Thyroid gland (tissue), 4 donors: ENCODE measurements at regions not wholly inside any gene's neighbourhood (a gene's known extent, or its start where the extent isn't known, plus 50 kb on each side); places are given as distances from the start of the nearest gene placed in this dataset.
"Not testable (repeated sequence)": the region's sequence is repeated elsewhere in the genome, so short reads cannot be mapped to it uniquely, and the experiment has no call there.

Experiments
- DNase-seq, 2 donors: peaks; one replicate each; pipeline ENCODE4 v3.0.0-alpha.2; 2019
- H3K27ac ChIP-seq, 3 donors: fragments of 200-600 bp; sonication (generic); 1 replicate in 2 of 3; 2 replicates in 1 of 3; pipeline ENCODE4 v1.5.1; 2016 to 2019; ENCODE audit warnings: mild to moderate bottlenecking in 1 of 3, moderate library complexity in 1 of 3
- H3K27me3 ChIP-seq: fragments of 200-600 bp; sonication (generic); one replicate; pipeline ENCODE4 v1.5.1; 2019
- H3K36me3 ChIP-seq, 2 donors: fragments of 200-600 bp; sonication (generic); one replicate each; pipeline ENCODE4 v1.5.1; 2016 to 2019
- H3K4me1 ChIP-seq, 2 donors: fragments of 200-600 bp; sonication (generic); one replicate each; pipeline ENCODE4 v1.5.1; 2017 to 2019
- H3K4me3 ChIP-seq, 3 donors: fragments of 200-600 bp; sonication (generic); replicated peaks in 1 of 3; 1 replicate in 2 of 3; 2 replicates in 1 of 3; pipeline ENCODE4 v1.5.1; 2016; ENCODE audit warnings: mild to moderate bottlenecking in 1 of 3
- H3K9me3 ChIP-seq: fragments of 200-600 bp; sonication (generic); one replicate; pipeline ENCODE4 v1.5.1; 2017
- CTCF ChIP-seq, 6 experiments: fragments of 200-600 bp in 3 of 6; fragments of 450-650 bp in 3 of 6; sonication (generic) in 3 of 6; IDR thresholded peaks; one replicate each; pipeline ENCODE4 v1.5.1; 2016 to 2019; ENCODE audit warnings: antibody characterized with exemption in 6 of 6, mild to moderate bottlenecking in 2 of 6, inconsistent platforms in 1 of 6, moderate library complexity in 1 of 6
- POLR2A ChIP-seq, 2 donors: fragments of 450-650 bp; IDR thresholded peaks; one replicate each; pipeline ENCODE4 v1.6.1; 2017; ENCODE audit warnings: antibody characterized with exemption in 2 of 2, mild to moderate bottlenecking in 2 of 2, moderate library complexity in 1 of 2
- WGBS, 2 donors: methylation state at CpG; one replicate each; pipeline ENCODE4 v1.1.5; 2017; 5-methylcytosine and 5-hydroxymethylcytosine counted together
- intact Hi-C: fragments of 100-400 bp; cut with DNase I; formaldehyde crosslinking; loops from one replicate; pipeline ENCODE4 v1.15.1; 2023

- Histone ChIP-seq H3K36me3 (no peaks in the 10 kb centered on the region), H3K9me3 (no peaks in the 10 kb centered on the region), H3K27me3 (no peaks in the 10 kb centered on the region), H3K4me1 (no peaks in the 10 kb centered on the region), H3K27ac (no peak overlapping the region), H3K4me3 (no peak overlapping the region)
- 65 to 68% methylated on average over 2 of the region's 2 CpGs for WGBS, 2 donors
- DNase-seq: no peak
- no peak for TF ChIP-seq POLR2A (IDR thresholded peaks at IDR 0.05)
- TF ChIP-seq CTCF (IDR thresholded peaks at IDR 0.05): no peak
- intact Hi-C loops: no loop called here
Observed at GRCh38 chr11:90468923-90469322, 246.1 kb upstream of the CHORDC1 start.

GRCh38 chr11:90465553-90465952 is 242.7 kb upstream of the CHORDC1 start:
- no peak for DNase-seq
- Histone ChIP-seq H3K36me3 (no peaks in the 10 kb centered on the region), H3K27me3 (no peaks in the 10 kb centered on the region), H3K9me3 (no peaks in the 10 kb centered on the region), H3K27ac (no peak overlapping the region), H3K4me3 (no peak overlapping the region), H3K4me1 (no peaks in the 10 kb centered on the region)
- TF ChIP-seq CTCF (IDR thresholded peaks at IDR 0.05): no peak
- TF ChIP-seq POLR2A (IDR thresholded peaks at IDR 0.05): no peak
- WGBS, 2 donors: 89 to 90% methylated on average over 5 of the region's 5 CpGs
- intact Hi-C loops: no loop called here

- H3K36me3 ChIP-seq, DNase-seq, intact Hi-C loops, H3K27me3 ChIP-seq, H3K27ac ChIP-seq, H3K9me3 ChIP-seq, H3K4me1 ChIP-seq, H3K4me3 ChIP-seq: not testable (repeated sequence)
- WGBS, 2 donors: 54 to 56% methylated on average over 6 of the region's 6 CpGs
Observed at GRCh38 chr11:90455347-90455920, 232.6 kb upstream of the CHORDC1 start.

GRCh38 chr11:90453525-90453924 is 230.7 kb upstream of the CHORDC1 start:
- Histone ChIP-seq H3K4me1 (no peaks in the 10 kb centered on the region), H3K36me3 (no peaks in the 10 kb centered on the region), H3K4me3 (no peak overlapping the region), H3K9me3 (no peaks in the 10 kb centered on the region), H3K27me3 (no peaks in the 10 kb centered on the region), H3K27ac (no peak overlapping the region)
- no peak for DNase-seq
- intact Hi-C loops: no loop called here
- no peak for TF ChIP-seq POLR2A (IDR thresholded peaks at IDR 0.05)
- TF ChIP-seq CTCF (IDR thresholded peaks at IDR 0.05): no peak

- Histone ChIP-seq H3K4me1 (peaks cover 0 to 4% of the 10 kb centered on the region in 2 donors), H3K27me3 (no peaks in the 10 kb centered on the region), H3K36me3 (no peaks in the 10 kb centered on the region), H3K27ac (no peak overlapping the region), H3K4me3 (no peak overlapping the region), H3K9me3 (no peaks in the 10 kb centered on the region)
- TF ChIP-seq POLR2A (IDR thresholded peaks at IDR 0.05) (no peak), CTCF (IDR thresholded peaks at IDR 0.05) (no peak)
- intact Hi-C loops: no loop called here
- WGBS, 2 donors: 89 to 96% methylated on average over 2 of the region's 2 CpGs
- DNase-seq: no peak
Observed at GRCh38 chr11:90449606-90450005, 226.8 kb upstream of the CHORDC1 start.

GRCh38 chr11:90448256-90448655 is 225.4 kb upstream of the CHORDC1 start:
- no peak for TF ChIP-seq POLR2A (IDR thresholded peaks at IDR 0.05)
- no peak for TF ChIP-seq CTCF (IDR thresholded peaks at IDR 0.05)
- H3K4me3 ChIP-seq: no peak overlapping the region
- H3K36me3 ChIP-seq: no peaks in the 10 kb centered on the region
- 75 to 84% methylated on average over 4 of the region's 4 CpGs for WGBS, 2 donors
- no peak for DNase-seq
- no peak overlapping the region for H3K27ac ChIP-seq
- peaks cover 0 to 4% of the 10 kb centered on the region in 2 donors for H3K4me1 ChIP-seq
- intact Hi-C loops: no loop called here
- no peaks in the 10 kb centered on the region for H3K9me3 ChIP-seq
- no peaks in the 10 kb centered on the region for H3K27me3 ChIP-seq
